ENCODE measurements at regions not wholly inside any gene's neighbourhood (a gene's known extent, or its start where the extent isn't known, plus 50 kb on each side); places are given as distances from the start of the nearest gene placed in this dataset.

- Histone ChIP-seq H3K27me3 (no peaks in the 10 kb centered on the region), H3K4me1 (no peaks in the 10 kb centered on the region), H3K27ac (no peak overlapping the region), H3K9me3 (no peaks in the 10 kb centered on the region), H3K4me3 (no peak overlapping the region), H3K36me3 (no peaks in the 10 kb centered on the region)
- TF ChIP-seq, protein P1, sequence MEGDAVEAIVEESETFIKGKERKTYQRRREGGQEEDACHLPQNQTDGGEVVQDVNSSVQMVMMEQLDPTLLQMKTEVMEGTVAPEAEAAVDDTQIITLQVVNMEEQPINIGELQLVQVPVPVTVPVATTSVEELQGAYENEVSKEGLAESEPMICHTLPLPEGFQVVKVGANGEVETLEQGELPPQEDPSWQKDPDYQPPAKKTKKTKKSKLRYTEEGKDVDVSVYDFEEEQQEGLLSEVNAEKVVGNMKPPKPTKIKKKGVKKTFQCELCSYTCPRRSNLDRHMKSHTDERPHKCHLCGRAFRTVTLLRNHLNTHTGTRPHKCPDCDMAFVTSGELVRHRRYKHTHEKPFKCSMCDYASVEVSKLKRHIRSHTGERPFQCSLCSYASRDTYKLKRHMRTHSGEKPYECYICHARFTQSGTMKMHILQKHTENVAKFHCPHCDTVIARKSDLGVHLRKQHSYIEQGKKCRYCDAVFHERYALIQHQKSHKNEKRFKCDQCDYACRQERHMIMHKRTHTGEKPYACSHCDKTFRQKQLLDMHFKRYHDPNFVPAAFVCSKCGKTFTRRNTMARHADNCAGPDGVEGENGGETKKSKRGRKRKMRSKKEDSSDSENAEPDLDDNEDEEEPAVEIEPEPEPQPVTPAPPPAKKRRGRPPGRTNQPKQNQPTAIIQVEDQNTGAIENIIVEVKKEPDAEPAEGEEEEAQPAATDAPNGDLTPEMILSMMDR (IDR thresholded peaks at IDR 0.05): no peak
- intact Hi-C loops (cut with DNase I; ENCODE audit: low total_unique reads): no loop called here
- no peak for DNase-seq
Measured at GRCh38 chr7:130845581-130846085, 111.6 kb upstream of the KLF14 start.

- intact Hi-C loops (cut with DNase I; ENCODE audit: low total_unique reads): no loop called here
- no peaks in the 10 kb centered on the region for H3K4me1 ChIP-seq
- no peak overlapping the region for H3K27ac ChIP-seq
- TF ChIP-seq, protein P1 (IDR thresholded peaks at IDR 0.05): no peak
- no peak for DNase-seq
- H3K4me3 ChIP-seq: no peak overlapping the region
- H3K9me3 ChIP-seq: no peaks in the 10 kb centered on the region
- no peaks in the 10 kb centered on the region for H3K27me3 ChIP-seq
- H3K36me3 ChIP-seq: peaks cover 9 to 22% (median 13%) of the 10 kb centered on the region in 3 donors
Measured at GRCh38 chr7:130849604-130850003, 115.6 kb upstream of the KLF14 start.

DNA sequence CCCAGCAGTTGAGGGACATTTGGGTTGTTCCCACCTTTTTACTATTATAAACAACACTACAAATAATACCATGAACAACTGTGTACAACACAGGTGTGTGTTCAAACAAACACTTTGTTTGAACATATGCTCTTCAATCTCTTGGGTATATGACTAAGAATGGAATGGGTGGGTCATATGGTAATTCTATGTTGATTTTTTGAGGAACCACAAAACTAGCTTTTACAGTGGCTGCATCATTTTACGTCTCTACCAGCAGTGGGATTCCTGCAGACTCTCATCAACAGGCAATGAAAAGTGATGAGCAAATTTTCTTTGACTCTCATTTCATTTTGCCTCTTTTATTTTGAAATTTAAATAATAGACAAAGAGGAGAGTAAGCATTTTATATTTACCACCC is 116.9 kb upstream of the KLF14 start:
- no peaks in the 10 kb centered on the region for H3K4me1 ChIP-seq
- H3K4me3 ChIP-seq: no peak overlapping the region
- intact Hi-C loops (cut with DNase I; ENCODE audit: low total_unique reads): no loop called here
- TF ChIP-seq, protein P1 (IDR thresholded peaks at IDR 0.05): no peak
- H3K9me3 ChIP-seq: no peaks in the 10 kb centered on the region
- H3K27ac ChIP-seq: no peak overlapping the region
- H3K36me3 ChIP-seq: peaks cover 23 to 35% (median 26%) of the 10 kb centered on the region in 3 donors
- no peak for DNase-seq
- H3K27me3 ChIP-seq: no peaks in the 10 kb centered on the region

DNA sequence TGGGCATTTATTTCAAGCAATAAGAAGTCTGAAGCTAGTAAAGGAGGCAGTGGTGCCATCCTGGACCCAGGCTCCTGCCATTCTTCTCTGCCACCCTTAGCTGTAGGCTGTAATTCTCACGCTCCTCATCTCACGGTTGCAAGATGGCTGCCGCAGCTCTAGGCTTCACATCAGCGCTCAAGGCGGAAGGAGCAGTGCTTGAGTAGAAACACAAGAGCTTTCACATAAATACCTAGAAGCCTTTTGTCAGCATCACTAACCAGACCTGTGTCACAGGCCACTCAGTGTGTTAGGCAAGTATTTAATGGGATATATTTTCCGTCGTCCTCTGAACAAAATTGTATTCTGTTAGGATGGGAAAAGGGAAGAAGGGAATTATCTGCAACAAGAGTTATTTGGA is 118.9 kb upstream of the KLF14 start:
- Histone ChIP-seq H3K27ac (no peak overlapping the region), H3K4me1 (no peaks in the 10 kb centered on the region), H3K4me3 (no peak overlapping the region), H3K9me3 (peaks cover 6 to 16% (median 12%) of the 10 kb centered on the region in 3 donors), H3K36me3 (peaks cover 42 to 52% (median 44%) of the 10 kb centered on the region in 3 donors), H3K27me3 (no peaks in the 10 kb centered on the region)
- TF ChIP-seq, protein P1 (IDR thresholded peaks at IDR 0.05): no peak
- DNase-seq: no peak
- intact Hi-C loops (cut with DNase I; ENCODE audit: low total_unique reads): no loop called here

GRCh38 chr7:130853503-130854279 is 119.7 kb upstream of the KLF14 start:
- H3K27ac ChIP-seq: no peak overlapping the region
- H3K4me1 ChIP-seq: no peaks in the 10 kb centered on the region
- TF ChIP-seq, protein P1 (IDR thresholded peaks at IDR 0.05): no peak
- H3K4me3 ChIP-seq: no peak overlapping the region
- H3K9me3 ChIP-seq: peaks cover 6 to 16% (median 12%) of the 10 kb centered on the region in 3 donors
- H3K36me3 ChIP-seq: peaks cover 44 to 58% (median 47%) of the 10 kb centered on the region in 3 donors
- H3K27me3 ChIP-seq: no peaks in the 10 kb centered on the region
- intact Hi-C loops (cut with DNase I; ENCODE audit: low total_unique reads): no loop called here
- DNase-seq: no peak
